ENCODE measurements at regions not wholly inside any gene's neighbourhood (a gene's known extent, or its start where the extent isn't known, plus 50 kb on each side); places are given as distances from the start of the nearest gene placed in this dataset.

GRCh38 chr12:115837220-115837619 is 440.3 kb downstream of the MED13L start:
- Mint-ChIP-seq H3K27ac (no peak overlapping the region), H3K27me3 (ENCODE audit: low read depth) (no peaks in the 10 kb centered on the region), H3K9me3 (peaks cover 6% of the 10 kb centered on the region), H3K4me1 (peaks cover 14% of the 10 kb centered on the region), H3K36me3 (no peaks in the 10 kb centered on the region), H3K4me3 (no peak overlapping the region)
- no peak for DNase-seq (ENCODE audit: low spot score in 2 of 2, unreplicated experiment in 2 of 2)
- TF ChIP-seq CTCF (IDR thresholded peaks at IDR 0.05; ENCODE audit: unreplicated experiment): no peak

- H3K4me3 Mint-ChIP-seq: no peak overlapping the region
- H3K27me3 Mint-ChIP-seq (ENCODE audit: low read depth): no peaks in the 10 kb centered on the region
- H3K27ac Mint-ChIP-seq: peak overlapping the region; percentile 94
- no peak for DNase-seq (ENCODE audit: low spot score in 2 of 2, unreplicated experiment in 2 of 2)
- H3K9me3 Mint-ChIP-seq: peaks cover 8% of the 10 kb centered on the region
- H3K36me3 Mint-ChIP-seq: no peaks in the 10 kb centered on the region
- peaks cover 14% of the 10 kb centered on the region for H3K4me1 Mint-ChIP-seq
- no peak for TF ChIP-seq CTCF (IDR thresholded peaks at IDR 0.05; ENCODE audit: unreplicated experiment)
Observed at GRCh38 chr12:115835445-115835844, 442.0 kb downstream of the MED13L start.

- Mint-ChIP-seq H3K9me3 (peaks cover 8% of the 10 kb centered on the region), H3K4me1 (peaks cover 14% of the 10 kb centered on the region), H3K27me3 (ENCODE audit: low read depth) (no peaks in the 10 kb centered on the region), H3K27ac (no peak overlapping the region), H3K4me3 (no peak overlapping the region), H3K36me3 (no peaks in the 10 kb centered on the region)
- DNase-seq (ENCODE audit: low spot score in 2 of 2, unreplicated experiment in 2 of 2): no peak
- TF ChIP-seq CTCF (IDR thresholded peaks at IDR 0.05; ENCODE audit: unreplicated experiment): no peak
Observed at GRCh38 chr12:115833704-115834103, 443.8 kb downstream of the MED13L start.

GRCh38 chr12:115830633-115831032 is 446.9 kb downstream of the MED13L start:
- peaks cover 8% of the 10 kb centered on the region for H3K4me1 Mint-ChIP-seq
- DNase-seq (ENCODE audit: low spot score in 2 of 2, unreplicated experiment in 2 of 2): no peak
- H3K27ac Mint-ChIP-seq: no peak overlapping the region
- H3K9me3 Mint-ChIP-seq: peaks cover 8% of the 10 kb centered on the region
- no peaks in the 10 kb centered on the region for H3K36me3 Mint-ChIP-seq
- no peak overlapping the region for H3K4me3 Mint-ChIP-seq
- H3K27me3 Mint-ChIP-seq (ENCODE audit: low read depth): no peaks in the 10 kb centered on the region
- no peak for TF ChIP-seq CTCF (IDR thresholded peaks at IDR 0.05; ENCODE audit: unreplicated experiment)

GRCh38 chr12:115830070-115830469 is 447.4 kb downstream of the MED13L start:
- TF ChIP-seq CTCF (IDR thresholded peaks at IDR 0.05; ENCODE audit: unreplicated experiment): no peak
- Mint-ChIP-seq H3K36me3 (no peaks in the 10 kb centered on the region), H3K27me3 (ENCODE audit: low read depth) (no peaks in the 10 kb centered on the region), H3K4me1 (peaks cover 3% of the 10 kb centered on the region), H3K4me3 (no peak overlapping the region), H3K27ac (no peak overlapping the region), H3K9me3 (peaks cover 8% of the 10 kb centered on the region)
- DNase-seq (ENCODE audit: low spot score in 2 of 2, unreplicated experiment in 2 of 2): no peak

GRCh38 chr12:115828168-115828567 is 449.3 kb downstream of the MED13L start:
- DNase-seq (ENCODE audit: low spot score in 2 of 2, unreplicated experiment in 2 of 2): no peak
- Mint-ChIP-seq H3K9me3 (peaks cover 4% of the 10 kb centered on the region), H3K4me3 (no peak overlapping the region)

More at GRCh38 chr12:115828168-115828567, 449.3 kb downstream of the MED13L start:
- no peaks in the 10 kb centered on the region for H3K36me3 Mint-ChIP-seq
- peaks cover 7% of the 10 kb centered on the region for H3K4me1 Mint-ChIP-seq
- H3K27ac Mint-ChIP-seq: no peak overlapping the region
- no peak for TF ChIP-seq CTCF (IDR thresholded peaks at IDR 0.05; ENCODE audit: unreplicated experiment)
- no peaks in the 10 kb centered on the region for H3K27me3 Mint-ChIP-seq (ENCODE audit: low read depth)
